GM12878 (cell line): ENCODE measurements at regions not wholly inside any gene's neighbourhood (a gene's known extent, or its start where the extent isn't known, plus 50 kb on each side); places are given as distances from the start of the nearest gene placed in this dataset.

Source experiments
- ATAC-seq: fragments of 200-7000 bp; cut with Tn5 transposase; 3 replicates; pipeline ENCODE4 v1.9.1; 2020; ENCODE audit warnings: mild to moderate bottlenecking, moderate library complexity
- BruUV-seq: library from RNA; stranded (reverse); fragments of 400-500 nt; replicated peaks from 2 replicates; lab custom pipeline; 2021; lab: Mats Ljungman, UMichigan
- CTCF ChIA-PET: fragments of 300-600 bp; sonication (Branson Sonifier 250); formaldehyde crosslinking; extraction: SDS; loops from one replicate; lab custom pipeline; 2021; ENCODE audit warnings: inconsistent platforms; lab: Yijun Ruan, JAX
- POLR2A ChIA-PET: fragments of 350-600 bp; formaldehyde crosslinking; extraction: SDS; loops from one replicate; lab custom pipeline; 2021; ENCODE audit warnings: inconsistent platforms; lab: Charles Lee
- RAD21 ChIA-PET: fragments of 300-600 bp; sonication (Branson Sonifier 250); formaldehyde crosslinking; loops from one replicate; lab custom pipeline; 2023; ENCODE audit warnings: antibody characterized with exemption; ENCODE audit not compliant: unreplicated experiment; lab: Charles Lee
- SMC1A ChIA-PET: fragments of 300-600 bp; sonication (Branson Sonifier 250); formaldehyde crosslinking; loops from one replicate; lab custom pipeline; 2023; ENCODE audit not compliant: unreplicated experiment, uncharacterized antibody; lab: Charles Lee
- DNase-seq: peaks from one replicate; pipeline ENCODE4 v3.0.0-alpha.2; 2011; ENCODE audit warnings: low read depth, low spot score
- FAIRE-seq: peaks from 3 replicates; lab custom pipeline; 2011; peaks lifted over from hg19 to GRCh38; lab: Jason Lieb, UNC
- H2AFZ ChIP-seq: 2 replicates; pipeline ENCODE4 v1.6.0; 2011; ENCODE audit warnings: low read depth, low read length, control low read depth; ENCODE audit not compliant: control insufficient read depth
- H3K27ac ChIP-seq: 2 replicates; pipeline ENCODE4 v1.5.1; 2011; ENCODE audit warnings: control low read depth; ENCODE audit not compliant: control insufficient read depth, insufficient read depth
- H3K27me3 ChIP-seq, 2 experiments: replicated peaks in 1 of 2; 2 replicates each; pipeline versions ENCODE4 v1.6.0 to v1.6.1; 2011; ENCODE audit warnings: low read length in 1 of 2; ENCODE audit not compliant: control insufficient read depth in 2 of 2, insufficient read depth in 2 of 2
- H3K36me3 ChIP-seq, 2 experiments: 2 replicates each; pipeline ENCODE4 v1.5.1; 2011; ENCODE audit warnings: low read length in 1 of 2; ENCODE audit not compliant: control insufficient read depth in 2 of 2, insufficient read depth in 2 of 2
- H3K4me1 ChIP-seq: 2 replicates; pipeline ENCODE4 v1.6.1; 2011; ENCODE audit warnings: mild to moderate bottlenecking, low read length, moderate library complexity, mixed read lengths; ENCODE audit not compliant: control insufficient read depth, insufficient read depth
- H3K4me2 ChIP-seq: 2 replicates; pipeline ENCODE4 v1.6.0; 2011; ENCODE audit warnings: control low read depth; ENCODE audit not compliant: control insufficient read depth, insufficient read depth
- H3K4me3 ChIP-seq: fragments of 200-600 bp; sonication (generic); 2 replicates; pipeline ENCODE4 v1.5.1; 2016
- H3K79me2 ChIP-seq: 2 replicates; pipeline ENCODE4 v1.6.0; 2011; ENCODE audit warnings: low read length; ENCODE audit not compliant: control insufficient read depth, insufficient read depth
- H3K9ac ChIP-seq: 2 replicates; pipeline ENCODE4 v1.8.0; 2011; ENCODE audit warnings: low read length, control low read depth, mixed read lengths; ENCODE audit not compliant: control insufficient read depth, insufficient read depth
- H3K9me3 ChIP-seq: replicated peaks from 3 replicates; pipeline ENCODE4 v1.5.1; 2011; ENCODE audit warnings: mild to moderate bottlenecking, low read length; ENCODE audit not compliant: control insufficient read depth, insufficient read depth
- H4K20me1 ChIP-seq: 2 replicates; pipeline ENCODE4 v1.6.0; 2011; ENCODE audit not compliant: control insufficient read depth, insufficient read depth
- BCL11A ChIP-seq: IDR thresholded peaks from 2 replicates; pipeline ENCODE4 v1.6.1; 2011; ENCODE audit warnings: low read depth, low read length
- CHD1 ChIP-seq: IDR thresholded peaks from 2 replicates; pipeline ENCODE4 v1.6.1; 2012; ENCODE audit warnings: low read depth, low read length, improper control_type of control experiment
- NBN ChIP-seq: fragments of 450-650 bp; IDR thresholded peaks from 2 replicates; pipeline ENCODE4 v1.6.1; 2016
- NR2C1 ChIP-seq: fragments of 450-650 bp; IDR thresholded peaks from 2 replicates; pipeline ENCODE4 v1.6.1; 2017; ENCODE audit warnings: antibody characterized with exemption, mild to moderate bottlenecking, moderate library complexity
- POLR2AphosphoS5 ChIP-seq: IDR thresholded peaks from 2 replicates; pipeline ENCODE4 v1.6.1; 2011; ENCODE audit warnings: mild to moderate bottlenecking, low read length, inconsistent platforms
- RUNX3 ChIP-seq: IDR thresholded peaks from 2 replicates; pipeline ENCODE4 v1.6.1; 2012; ENCODE audit warnings: low read length, inconsistent platforms
- SMAD5 ChIP-seq: IDR thresholded peaks from 2 replicates; pipeline ENCODE4 v1.6.1; 2016; ENCODE audit warnings: antibody characterized with exemption, low read depth
- ZBED1 ChIP-seq: IDR thresholded peaks from 2 replicates; pipeline ENCODE4 v1.6.1; 2016; ENCODE audit warnings: borderline replicate concordance
- ZNF622 ChIP-seq: fragments of 450-650 bp; IDR thresholded peaks from 2 replicates; pipeline ENCODE4 v1.6.1; 2017; ENCODE audit warnings: mild to moderate bottlenecking, inconsistent platforms
- WGBS: methylation state at CpG from one replicate; pipeline ENCODE4 v1.1.6; 2016; ENCODE audit warnings: low lambda C conversion rate; ENCODE audit not compliant: insufficient replicate concordance, insufficient coverage; ENCODE audit errors: missing lambda C conversion rate; 5-methylcytosine and 5-hydroxymethylcytosine counted together
- in situ Hi-C: fragments of 300-500 bp; cut with MboI; formaldehyde crosslinking; loops from 9 replicates; pipeline ENCODE4 v1.14.3; 2018; ENCODE audit warnings: mixed read lengths
- intact Hi-C: fragments of 100-400 bp; cut with micrococcal nuclease; formaldehyde crosslinking; loops from one replicate; pipeline ENCODE4 v1.14.2; 2022; ENCODE audit not compliant: unreplicated experiment

GRCh38 chr17:77385750-77386501 is 245.2 kb downstream of the SEC14L1 start:
- no TSS peak for BruUV-seq
- no peaks in the 10 kb centered on the region for H3K27me3 ChIP-seq
- H3K9ac ChIP-seq = no peak overlapping the region
- POLR2A ChIA-PET = no interaction called here
- WGBS = 81% methylated on average over 15 of the region's 16 CpGs
- H3K79me2 ChIP-seq = peaks cover 4% of the 10 kb centered on the region
- peaks cover 38% of the 10 kb centered on the region for H3K4me1 ChIP-seq
- no peak for FAIRE-seq
- H2AFZ ChIP-seq = no peak overlapping the region
- no peak for ATAC-seq
- H3K4me2 ChIP-seq = no peak overlapping the region
- SMC1A ChIA-PET = no interaction called here
- intact Hi-C loops = no loop called here
- no peak for DNase-seq
- no peak overlapping the region for H3K4me3 ChIP-seq
- H4K20me1 ChIP-seq = peaks cover 7% of the 10 kb centered on the region
- H3K9me3 ChIP-seq = no peaks in the 10 kb centered on the region
- CTCF ChIA-PET = no interaction called here
- TF ChIP-seq BCL11A (no peak), POLR2AphosphoS5 (no peak), NBN (no peak), CHD1 (no peak), ZBED1 (no peak), SMAD5 (no peak)
- H3K36me3 ChIP-seq = peaks cover 0 to under 1% of the 10 kb centered on the region in 2 experiments; a peak in 3 of 4 replicates
- RAD21 ChIA-PET = no interaction called here
- in situ Hi-C loops = no loop called here
- no peak overlapping the region for H3K27ac ChIP-seq

- Histone ChIP-seq H3K79me2 (peaks cover 4% of the 10 kb centered on the region), H3K36me3 (peaks cover 0 to 3% of the 10 kb centered on the region in 2 experiments; a peak in 3 of 4 replicates), H3K27ac (no peak overlapping the region), H3K4me1 (peaks cover 32% of the 10 kb centered on the region), H3K9me3 (no peaks in the 10 kb centered on the region), H4K20me1 (peaks cover 3% of the 10 kb centered on the region), H3K9ac (no peak overlapping the region), H3K4me2 (no peak overlapping the region), H3K27me3 (no peaks in the 10 kb centered on the region), H3K4me3 (no peak overlapping the region), H2AFZ (no peak overlapping the region)
- ATAC-seq (no peak), DNase-seq (no peak), FAIRE-seq (peak; percentile 49)
- in situ Hi-C loops (no loop called here), intact Hi-C loops (no loop called here)
- WGBS = 59% methylated on average over 8 of the region's 8 CpGs
- ChIA-PET RAD21 (no interaction called here), SMC1A (no interaction called here), POLR2A (no interaction called here), CTCF (no interaction called here)
- TF ChIP-seq ZNF622 (no peak), RUNX3 (peak; percentile 45), NR2C1 (0 out of 2 replicates have a peak, but pooled peaks have one; percentile 29)
- BruUV-seq = no TSS peak
These were observed 245.9 kb downstream of the SEC14L1 start for GRCh38 chr17:77386502-77387192.
